HUES6 (cell line): ENCODE measurements at regions not wholly inside any gene's neighbourhood (a gene's known extent, or its start where the extent isn't known, plus 50 kb on each side); places are given as distances from the start of the nearest gene placed in this dataset.
"Not testable (repeated sequence)": the region's sequence is repeated elsewhere in the genome, so short reads cannot be mapped to it uniquely, and the experiment has no call there.

ENCODE experiments used
- H3K27ac ChIP-seq: 2 replicates; pipeline ENCODE4 v1.7.0; 2013; ENCODE audit warnings: low read depth, mild to moderate bottlenecking, low read length, inconsistent platforms
- H3K27me3 ChIP-seq: 2 replicates; pipeline ENCODE4 v1.6.1; 2013; ENCODE audit warnings: low read length; ENCODE audit not compliant: control insufficient read depth, insufficient read depth
- H3K36me3 ChIP-seq: 2 replicates; pipeline ENCODE4 v1.6.1; 2013; ENCODE audit warnings: low read length; ENCODE audit not compliant: control insufficient read depth, insufficient read depth
- H3K4me1 ChIP-seq: 2 replicates; pipeline ENCODE4 v1.6.1; 2013; ENCODE audit warnings: low read length; ENCODE audit not compliant: control insufficient read depth, insufficient read depth
- H3K4me3 ChIP-seq: 2 replicates; pipeline ENCODE4 v1.5.1; 2013; ENCODE audit warnings: low read depth, low read length
- H3K9ac ChIP-seq: one replicate; pipeline ENCODE4 v1.6.1; 2013; ENCODE audit warnings: mild to moderate bottlenecking, low read length
- H3K9me3 ChIP-seq: 2 replicates; pipeline ENCODE4 v1.6.1; 2013; ENCODE audit warnings: low read depth, low read length; ENCODE audit not compliant: control insufficient read depth, insufficient read depth

DNA sequence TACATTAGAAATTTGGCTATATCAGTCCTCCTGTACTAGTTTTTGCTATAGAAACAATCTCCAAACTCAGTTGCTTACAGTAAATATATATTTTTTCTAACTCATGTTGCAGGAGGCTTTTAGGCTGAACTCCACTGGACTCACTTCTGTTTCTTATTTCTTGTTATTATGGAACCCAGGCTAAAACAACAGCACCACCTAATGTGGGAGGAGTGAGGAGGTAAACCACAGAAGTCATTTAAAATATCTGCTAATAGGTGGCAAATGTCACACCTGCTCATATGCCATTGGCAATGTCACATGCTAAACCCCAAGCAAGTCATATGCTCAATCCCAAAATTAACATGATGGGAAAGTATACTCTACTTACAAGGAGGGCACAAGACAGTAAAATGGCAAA, 462.2 kb downstream of the PLOD2 start:
- Histone ChIP-seq H3K27me3 (no peaks in the 10 kb centered on the region), H3K27ac (no peak overlapping the region), H3K9me3 (peaks cover 5% of the 10 kb centered on the region; the same call in 1 of the 2 replicates), H3K4me1 (peaks cover 2% of the 10 kb centered on the region; the same call in 1 of the 2 replicates), H3K4me3 (no peak overlapping the region), H3K36me3 (no peaks in the 10 kb centered on the region), H3K9ac (no peak overlapping the region)

DNA sequence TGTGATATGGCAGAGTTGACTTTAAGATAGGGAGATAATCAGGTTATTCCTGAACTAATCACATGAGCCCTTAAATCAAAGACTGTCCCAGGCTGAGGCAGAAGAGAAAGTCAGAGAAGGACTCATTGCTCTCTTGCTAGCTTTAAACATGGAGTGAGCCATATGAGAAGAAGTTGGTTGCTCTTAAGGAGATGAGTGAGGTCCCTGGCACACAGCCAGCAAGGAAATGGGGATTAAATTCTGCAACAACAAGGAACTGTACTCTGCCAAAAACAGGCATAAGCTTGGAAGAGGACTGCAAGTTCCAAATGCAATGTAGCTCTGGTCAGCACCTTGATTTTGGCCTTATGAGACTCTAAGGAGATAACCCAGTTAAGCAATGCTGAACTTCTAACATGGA, 457.0 kb downstream of the PLOD2 start:
- peaks cover 5% of the 10 kb centered on the region; the same call in 1 of the 2 replicates for H3K4me1 ChIP-seq
- no peaks in the 10 kb centered on the region for H3K36me3 ChIP-seq
- no peak overlapping the region for H3K9ac ChIP-seq
- H3K27me3 ChIP-seq = no peaks in the 10 kb centered on the region
- no peak overlapping the region for H3K4me3 ChIP-seq
- peaks cover 5% of the 10 kb centered on the region; the same call in 1 of the 2 replicates for H3K9me3 ChIP-seq
- H3K27ac ChIP-seq = no peak overlapping the region

DNA sequence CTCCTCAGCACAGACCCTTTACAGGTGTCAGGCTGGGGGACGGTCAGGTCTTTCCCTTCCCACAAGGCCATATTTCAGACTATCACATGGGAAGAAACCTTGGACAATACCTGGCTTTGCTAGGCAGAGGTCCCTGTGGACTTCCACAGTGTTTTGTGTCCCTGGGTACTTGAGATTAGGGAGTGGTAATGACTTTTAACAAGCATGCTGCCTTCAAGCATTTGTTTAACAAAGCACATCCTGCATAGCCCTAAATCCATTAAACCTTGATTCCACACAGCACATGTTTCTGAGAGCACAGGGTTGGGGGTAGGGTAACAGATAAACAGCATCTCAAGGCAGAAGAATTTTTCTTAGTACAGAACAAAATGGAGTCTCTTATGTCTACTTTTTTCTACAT, 451.2 kb downstream of the PLOD2 start:
- not testable (repeated sequence) for H3K27me3 ChIP-seq, H3K4me3 ChIP-seq, H3K36me3 ChIP-seq, H3K4me1 ChIP-seq
- Histone ChIP-seq H3K9ac (peak overlapping the region; percentile 9), H3K27ac (peak overlapping the region; percentile 29; the same call in 1 of the 2 replicates), H3K9me3 (peaks cover 11% of the 10 kb centered on the region)

DNA sequence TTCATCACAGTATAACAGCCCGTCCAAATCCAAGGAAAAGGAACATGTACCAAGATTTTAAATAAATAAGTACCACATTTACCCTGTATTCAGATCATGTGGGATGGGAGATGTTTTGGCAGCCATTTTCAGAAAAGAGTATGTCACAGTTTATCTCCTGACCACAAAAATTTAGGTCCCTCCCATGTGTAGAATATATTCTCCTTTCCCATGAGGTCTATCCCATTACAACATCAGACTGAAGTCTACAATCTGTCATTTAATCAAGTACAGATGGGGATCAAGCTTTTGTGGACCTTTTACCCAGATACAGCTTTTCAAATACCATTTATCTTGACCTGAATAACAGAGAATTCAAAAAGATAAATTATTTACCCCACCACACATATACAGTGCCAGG, 444.5 kb downstream of the PLOD2 start:
- peaks cover 10% of the 10 kb centered on the region for H3K9me3 ChIP-seq
- H3K4me1 ChIP-seq = peaks cover 5% of the 10 kb centered on the region
- no peak overlapping the region for H3K27ac ChIP-seq
- H3K36me3 ChIP-seq = no peaks in the 10 kb centered on the region
- no peak overlapping the region for H3K4me3 ChIP-seq
- no peaks in the 10 kb centered on the region for H3K27me3 ChIP-seq
- H3K9ac ChIP-seq = no peak overlapping the region

DNA sequence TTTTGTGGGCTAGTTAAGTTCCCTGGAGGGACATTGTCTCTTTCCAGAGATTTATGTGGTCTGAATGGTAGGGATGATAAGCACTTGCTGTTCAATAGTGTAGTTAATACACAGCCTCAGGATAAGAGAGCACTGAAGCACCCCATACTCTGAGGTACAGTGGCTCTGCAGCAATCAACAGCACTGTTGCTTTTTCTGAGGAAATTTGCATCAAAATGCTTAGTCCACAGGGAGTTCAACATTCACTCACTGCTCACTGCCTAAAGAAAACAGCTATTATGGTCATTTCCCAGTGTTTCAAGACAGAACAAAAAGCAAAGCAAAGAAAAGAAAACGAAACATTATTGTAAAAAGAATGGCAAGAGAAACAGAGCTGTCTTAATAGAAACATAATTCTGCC, 441.9 kb downstream of the PLOD2 start:
- peaks cover 5% of the 10 kb centered on the region for H3K4me1 ChIP-seq
- no peak overlapping the region for H3K4me3 ChIP-seq
- H3K9me3 ChIP-seq = peaks cover 2% of the 10 kb centered on the region; the same call in 1 of the 2 replicates
- no peak overlapping the region for H3K27ac ChIP-seq
- H3K9ac ChIP-seq = no peak overlapping the region
- no peaks in the 10 kb centered on the region for H3K36me3 ChIP-seq
- no peaks in the 10 kb centered on the region for H3K27me3 ChIP-seq

DNA sequence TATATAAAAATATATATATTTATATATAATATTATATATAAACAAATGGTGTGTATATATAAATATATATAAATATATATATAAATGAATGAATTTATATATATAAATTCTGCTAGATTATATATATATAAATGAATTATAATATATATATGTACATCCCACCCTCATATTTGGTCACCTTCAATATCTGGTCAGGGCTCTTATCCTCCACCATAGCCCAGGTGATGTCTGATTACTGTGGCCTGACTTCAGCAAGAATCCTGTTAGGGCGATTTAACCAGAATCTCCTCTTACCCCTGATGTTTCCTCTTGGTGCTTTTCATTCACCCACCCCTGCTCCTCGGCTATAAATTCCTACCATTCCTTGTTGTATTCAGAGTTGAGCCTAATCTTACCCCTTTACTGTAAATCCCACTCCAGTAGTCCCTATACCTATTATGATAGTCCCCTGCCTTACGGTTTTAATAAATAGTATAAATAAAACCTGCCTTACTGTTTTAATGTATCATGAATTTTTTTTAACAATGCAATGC, 439.6 kb downstream of the PLOD2 start:
- H3K9me3 ChIP-seq = peaks cover 2% of the 10 kb centered on the region; the same call in 1 of the 2 replicates
- H3K27me3 ChIP-seq = no peaks in the 10 kb centered on the region
- H3K36me3 ChIP-seq = no peaks in the 10 kb centered on the region
- peaks cover 5% of the 10 kb centered on the region for H3K4me1 ChIP-seq
- H3K27ac ChIP-seq = no peak overlapping the region
- no peak overlapping the region for H3K9ac ChIP-seq
- no peak overlapping the region for H3K4me3 ChIP-seq

DNA sequence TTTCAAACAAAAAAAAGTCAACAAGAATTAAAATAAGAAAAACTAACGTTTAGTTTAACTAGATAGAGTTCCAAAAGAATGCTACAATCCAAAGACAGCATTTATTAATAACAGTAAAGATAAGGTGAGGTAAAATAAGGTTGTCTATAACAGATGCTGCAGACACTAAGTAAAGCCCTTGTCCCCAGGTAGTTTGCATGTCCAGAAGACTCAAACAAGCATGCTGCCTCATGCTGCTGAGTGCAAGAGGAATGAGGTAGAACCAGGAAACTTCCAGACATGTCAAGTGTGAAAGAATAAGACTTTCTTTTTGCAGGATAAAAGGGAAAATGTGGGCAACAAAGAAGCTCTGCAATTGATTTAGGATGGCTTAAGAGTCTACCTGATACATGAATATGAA, 439.2 kb downstream of the PLOD2 start:
- Histone ChIP-seq H3K9me3 (no peaks in the 10 kb centered on the region), H3K9ac (no peak overlapping the region)

DNA sequence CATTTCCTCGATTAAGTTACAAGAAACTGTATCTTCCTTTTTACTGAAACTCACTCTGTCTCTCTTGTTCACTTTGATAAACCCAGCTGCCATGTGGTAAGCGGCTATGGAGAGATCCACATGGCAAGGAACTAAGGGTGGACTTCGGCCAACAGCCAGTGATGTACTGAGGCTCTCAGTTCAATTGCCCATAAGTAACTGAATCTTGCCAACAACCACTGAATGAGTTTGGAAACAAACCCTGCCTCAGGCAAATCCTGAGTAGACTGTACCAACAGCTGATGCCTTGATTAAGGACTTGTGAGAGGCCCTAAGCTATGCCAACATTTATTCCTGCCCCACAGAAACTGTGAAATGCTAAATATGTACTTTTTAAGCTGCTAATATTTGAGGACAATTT, 433.5 kb downstream of the PLOD2 start:
- H3K27ac ChIP-seq = no peak overlapping the region
- H3K4me1 ChIP-seq = no peaks in the 10 kb centered on the region
- no peaks in the 10 kb centered on the region for H3K27me3 ChIP-seq
- no peak overlapping the region for H3K4me3 ChIP-seq
- no peaks in the 10 kb centered on the region for H3K36me3 ChIP-seq
- no peak overlapping the region for H3K9ac ChIP-seq
- H3K9me3 ChIP-seq = no peaks in the 10 kb centered on the region

More for the DNA sequence above, 439.2 kb downstream of the PLOD2 start:
- no peaks in the 10 kb centered on the region for H3K36me3 ChIP-seq
- H3K27ac ChIP-seq = no peak overlapping the region
- peaks cover 5% of the 10 kb centered on the region for H3K4me1 ChIP-seq
- no peak overlapping the region for H3K4me3 ChIP-seq
- no peaks in the 10 kb centered on the region for H3K27me3 ChIP-seq

DNA sequence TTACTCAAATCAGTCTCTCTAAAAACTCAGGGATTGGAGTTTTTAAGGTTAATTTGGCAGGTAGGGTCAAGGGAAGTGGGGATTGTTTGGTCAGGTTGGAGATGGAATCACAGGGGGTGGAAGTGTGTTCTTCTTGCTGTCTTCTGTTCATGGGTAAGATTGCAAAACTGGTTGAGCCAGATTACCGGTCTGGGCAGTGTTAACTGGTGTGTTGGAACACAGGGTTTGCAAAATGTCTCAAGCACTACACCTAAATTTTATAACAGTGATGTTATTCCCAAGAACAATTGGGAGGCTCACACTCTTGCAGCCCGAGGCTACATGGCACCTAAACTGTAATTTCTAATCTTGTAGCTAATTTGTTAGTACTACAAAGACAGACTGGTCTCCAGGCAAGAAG, 425.4 kb downstream of the PLOD2 start:
- no peak overlapping the region for H3K4me3 ChIP-seq
- no peaks in the 10 kb centered on the region for H3K4me1 ChIP-seq
- H3K9ac ChIP-seq = no peak overlapping the region
- H3K27me3 ChIP-seq = no peaks in the 10 kb centered on the region
- no peaks in the 10 kb centered on the region for H3K36me3 ChIP-seq
- H3K9me3 ChIP-seq = peaks cover 5% of the 10 kb centered on the region; the same call in 1 of the 2 replicates
- no peak overlapping the region for H3K27ac ChIP-seq

DNA sequence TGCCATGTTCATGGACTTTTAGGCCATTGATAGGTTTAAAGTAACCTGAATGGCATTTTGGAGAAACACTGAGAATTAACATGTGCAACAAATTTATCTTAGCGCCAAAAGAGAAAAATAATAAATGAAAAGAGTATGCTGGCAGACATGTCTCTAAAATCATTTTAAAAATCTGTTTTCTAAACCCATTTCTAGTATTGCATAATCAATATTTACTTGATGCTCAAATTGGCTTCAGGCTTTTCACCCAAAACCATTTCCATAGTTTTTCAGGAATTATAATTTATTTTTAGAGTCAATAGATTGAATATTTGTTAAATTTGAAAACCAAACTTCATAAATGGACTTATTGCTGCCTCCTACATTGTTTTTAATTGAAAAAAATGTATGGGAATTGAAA, 423.0 kb downstream of the PLOD2 start:
- no peak overlapping the region for H3K4me3 ChIP-seq
- H3K4me1 ChIP-seq = no peaks in the 10 kb centered on the region
- H3K27me3 ChIP-seq = no peaks in the 10 kb centered on the region
- peaks cover 5% of the 10 kb centered on the region; the same call in 1 of the 2 replicates for H3K9me3 ChIP-seq
- no peaks in the 10 kb centered on the region for H3K36me3 ChIP-seq
- no peak overlapping the region for H3K27ac ChIP-seq
- H3K9ac ChIP-seq = no peak overlapping the region

DNA sequence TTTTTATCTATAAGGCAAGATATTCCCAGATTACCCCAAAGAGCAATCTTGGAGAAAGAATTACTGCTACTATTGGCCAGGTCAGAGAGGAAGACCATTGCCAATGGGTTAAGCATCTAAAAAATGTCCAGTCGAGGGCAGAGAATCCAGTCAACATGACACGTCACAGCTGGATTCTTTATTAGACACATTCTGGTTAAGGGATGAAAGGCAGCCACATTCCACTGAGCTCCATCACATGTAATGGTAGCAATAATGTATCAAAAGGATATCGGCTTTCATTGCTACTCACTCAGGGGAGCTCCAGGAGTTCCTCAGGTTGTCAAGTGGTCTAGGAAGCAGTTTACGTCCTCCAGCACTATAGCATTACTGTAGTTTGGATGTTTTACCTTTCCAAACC, 421.1 kb downstream of the PLOD2 start:
- no peaks in the 10 kb centered on the region for H3K27me3 ChIP-seq
- no peak overlapping the region for H3K4me3 ChIP-seq
- no peak overlapping the region for H3K9ac ChIP-seq
- H3K36me3 ChIP-seq = no peaks in the 10 kb centered on the region
- no peak overlapping the region for H3K27ac ChIP-seq
- no peaks in the 10 kb centered on the region for H3K4me1 ChIP-seq
- H3K9me3 ChIP-seq = peaks cover 5% of the 10 kb centered on the region; the same call in 1 of the 2 replicates

DNA sequence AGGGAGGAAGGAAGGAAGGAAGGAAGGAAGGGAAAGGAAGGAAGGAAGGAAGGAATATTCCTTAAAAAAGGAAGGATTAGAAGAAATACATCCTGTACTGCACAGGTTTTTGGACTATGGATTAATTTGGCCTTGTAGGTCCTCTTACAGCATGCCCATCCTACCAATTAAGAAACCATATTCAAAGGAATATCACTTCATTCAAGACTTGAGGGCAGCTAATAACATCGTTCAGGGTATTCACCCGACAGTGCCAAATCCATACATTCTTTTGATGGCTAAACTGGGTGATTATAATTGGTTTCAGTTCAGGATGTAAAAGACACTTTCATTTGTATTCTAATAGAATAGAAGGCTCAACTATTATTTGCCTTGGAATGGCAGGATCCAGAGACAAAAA, 410.3 kb downstream of the PLOD2 start:
- Histone ChIP-seq H3K36me3 (no peaks in the 10 kb centered on the region), H3K27me3 (no peaks in the 10 kb centered on the region), H3K9me3 (no peaks in the 10 kb centered on the region), H3K9ac (no peak overlapping the region), H3K27ac (no peak overlapping the region), H3K4me1 (no peaks in the 10 kb centered on the region), H3K4me3 (no peak overlapping the region)
